ENCODE measurements at regions not wholly inside any gene's neighbourhood (a gene's known extent, or its start where the extent isn't known, plus 50 kb on each side); places are given as distances from the start of the nearest gene placed in this dataset.
"Not testable (repeated sequence)": the region's sequence is repeated elsewhere in the genome, so short reads cannot be mapped to it uniquely, and the experiment has no call there.

- DNase-seq (ENCODE audit: low read depth in 3 of 3): not testable (repeated sequence)
Measured at GRCh38 chr18:5830902-5831301, 64.4 kb downstream of the TMEM200C start.

- DNase-seq (ENCODE audit: low read depth in 3 of 3): no peak
Measured at GRCh38 chr18:5828913-5829312, 66.4 kb downstream of the TMEM200C start.

GRCh38 chr18:5825663-5826062, 69.7 kb downstream of the TMEM200C start:
- no peak for DNase-seq (ENCODE audit: low read depth in 3 of 3)

- no peak for DNase-seq (ENCODE audit: low read depth in 3 of 3)
Measured at GRCh38 chr18:5824370-5824984, 70.8 kb downstream of the TMEM200C start.

- no peak for DNase-seq (ENCODE audit: low read depth in 3 of 3)
Measured at GRCh38 chr18:5817816-5818215, 77.5 kb downstream of the TMEM200C start.

GRCh38 chr18:5806860-5807259, 88.5 kb downstream of the TMEM200C start:
- DNase-seq (ENCODE audit: low read depth in 3 of 3): no peak

GRCh38 chr18:5787936-5788335, 107.4 kb downstream of the TMEM200C start:
- no peak for DNase-seq (ENCODE audit: low read depth in 3 of 3)

- no peak for DNase-seq (ENCODE audit: low read depth in 3 of 3)
Measured at GRCh38 chr18:5779922-5780321, 115.4 kb downstream of the TMEM200C start.

- no peak for DNase-seq (ENCODE audit: low read depth in 3 of 3)
Measured at GRCh38 chr18:5772306-5773105, 122.8 kb downstream of the TMEM200C start.

- DNase-seq (ENCODE audit: low read depth in 3 of 3): no peak
Measured at GRCh38 chr18:5771343-5771742, 124.0 kb downstream of the TMEM200C start.

GRCh38 chr18:5770176-5770575, 125.1 kb downstream of the TMEM200C start:
- DNase-seq (ENCODE audit: low read depth in 3 of 3): no peak

GRCh38 chr18:5768454-5768853, 126.9 kb downstream of the TMEM200C start:
- no peak for DNase-seq (ENCODE audit: low read depth in 3 of 3)

- no peak for DNase-seq (ENCODE audit: low read depth in 3 of 3)
Measured at GRCh38 chr18:5759194-5759593, 136.1 kb downstream of the TMEM200C start.

GRCh38 chr18:5756823-5757222, 138.5 kb downstream of the TMEM200C start:
- no peak for DNase-seq (ENCODE audit: low read depth in 3 of 3)

GRCh38 chr18:5747678-5748077, 147.6 kb downstream of the TMEM200C start:
- DNase-seq (ENCODE audit: low read depth in 3 of 3): no peak

- no peak for DNase-seq (ENCODE audit: low read depth in 3 of 3)
Measured at GRCh38 chr18:5746844-5747243, 148.5 kb downstream of the TMEM200C start.

- DNase-seq (ENCODE audit: low read depth in 3 of 3): no peak
Measured at GRCh38 chr18:5744659-5745058, 150.7 kb downstream of the TMEM200C start.

- no peak for DNase-seq (ENCODE audit: low read depth in 3 of 3)
Measured at GRCh38 chr18:5738526-5738925, 156.8 kb downstream of the TMEM200C start.

GRCh38 chr18:5732318-5732717, 163.0 kb downstream of the TMEM200C start:
- no peak for DNase-seq (ENCODE audit: low read depth in 3 of 3)

GRCh38 chr18:5729983-5730699, 165.2 kb downstream of the TMEM200C start:
- no peak for DNase-seq (ENCODE audit: low read depth in 3 of 3)

GRCh38 chr18:5728531-5728930, 166.8 kb downstream of the TMEM200C start:
- no peak for DNase-seq (ENCODE audit: low read depth in 3 of 3)

- DNase-seq (ENCODE audit: low read depth in 3 of 3): no peak
Measured at GRCh38 chr18:5726011-5726410, 169.3 kb downstream of the TMEM200C start.

- DNase-seq (ENCODE audit: low read depth in 3 of 3): no peak
Measured at GRCh38 chr18:5721924-5722323, 173.4 kb downstream of the TMEM200C start.

All from stimulated activated CD4-positive, alpha-beta T cell treated with anti-CD3 and anti-CD28 coated beads, TNF-alpha, amount 100 ng/mL, for 24 hours (primary cell).